Spleen (tissue), 7 donors: ENCODE measurements at regions not wholly inside any gene's neighbourhood (a gene's known extent, or its start where the extent isn't known, plus 50 kb on each side); places are given as distances from the start of the nearest gene placed in this dataset.

Experiments used
- CTCF ChIP-seq, 11 experiments: fragments of 200-600 bp in 7 of 11; fragments of 450-650 bp in 4 of 11; sonication (generic) in 4 of 11; IDR thresholded peaks in 8 of 11; conservative IDR thresholded peaks in 3 of 11; 1 replicate in 7 of 11; 2 replicates in 4 of 11; pipeline versions ENCODE4 v1.4.0 to v1.8.0; 2016 to 2021; ENCODE audit warnings: antibody characterized with exemption in 11 of 11, inconsistent platforms in 4 of 11, mild to moderate bottlenecking in 1 of 11
- POLR2A ChIP-seq, 3 donors: fragments of 450-650 bp; IDR thresholded peaks; one replicate each; pipeline ENCODE4 v1.5.1; 2017; ENCODE audit warnings: antibody characterized with exemption in 3 of 3, mild to moderate bottlenecking in 1 of 3
- POLR2AphosphoS5 ChIP-seq, 3 donors: sonication (generic); formaldehyde crosslinking; IDR thresholded peaks; one replicate each; pipeline ENCODE4 v1.5.1; 2017; ENCODE audit warnings: antibody characterized with exemption in 3 of 3
- donor health status: DM: no; HTN: no; CAD: no; lungs with moderate emphysema.
- donor health status: DM: no; HTN: no; CAD: no.
- donor health status: DM: no; HTN: no; CAD: no.

DNA sequence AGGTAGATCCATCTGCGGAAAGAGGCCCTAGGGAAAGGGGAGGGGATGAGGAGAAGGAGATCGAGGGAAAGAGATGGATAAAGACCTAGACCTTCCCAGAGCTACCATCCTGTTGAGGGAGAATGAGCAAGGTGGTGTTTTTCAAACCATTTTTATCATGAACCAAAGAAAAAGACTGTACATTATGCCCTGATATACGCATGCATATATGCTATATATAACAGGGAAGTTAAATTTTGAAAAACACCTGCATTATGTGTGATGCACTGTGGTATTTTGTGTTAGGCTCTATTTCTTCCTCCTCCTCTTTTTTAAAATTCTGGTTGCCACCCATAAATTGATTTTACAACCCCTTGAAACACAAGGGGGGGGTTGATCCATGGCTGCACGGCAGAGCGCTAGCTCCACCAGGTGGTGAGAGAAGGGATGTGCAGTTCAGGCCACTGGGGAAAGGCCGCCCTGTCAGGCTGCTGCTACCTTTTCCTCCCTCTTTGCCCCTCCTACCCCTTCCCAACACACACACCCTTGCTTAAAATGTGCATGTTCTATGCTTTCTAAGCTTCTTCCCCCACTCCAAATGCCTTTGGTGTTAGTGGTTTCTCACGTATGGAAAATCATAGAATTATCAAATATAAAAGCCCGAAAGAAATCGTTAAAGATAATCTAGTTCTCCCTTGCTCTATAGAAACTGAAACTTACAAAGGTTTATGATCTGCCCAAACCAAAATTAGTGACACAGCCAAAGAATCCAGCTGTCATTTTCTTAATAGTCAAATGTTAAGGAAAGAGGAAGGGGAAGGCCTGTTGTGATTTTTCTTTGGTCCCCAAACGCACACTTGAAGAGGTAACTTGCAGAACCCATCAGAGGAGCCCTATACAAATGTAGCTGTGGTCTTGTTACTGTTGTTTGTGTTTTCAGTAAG lies 262.0 kb upstream of the UMPS start:
- peak; percentile 51 to 88 (median 77) for TF ChIP-seq CTCF (IDR thresholded peaks at IDR 0.05 in 8 of 11, conservative IDR thresholded peaks at IDR 0.05 in 3 of 11)
- TF ChIP-seq POLR2A (IDR thresholded peaks at IDR 0.05) = no peak
- peak in 2 of 3 donors; percentile 21 to 34 for TF ChIP-seq POLR2AphosphoS5 (IDR thresholded peaks at IDR 0.05)
